IPS-15b (cell line): ENCODE measurements at regions not wholly inside any gene's neighbourhood (a gene's known extent, or its start where the extent isn't known, plus 50 kb on each side); places are given as distances from the start of the nearest gene placed in this dataset.
"Not testable (repeated sequence)": the region's sequence is repeated elsewhere in the genome, so short reads cannot be mapped to it uniquely, and the experiment has no call there.

Experiments used
- H3K27me3 ChIP-seq: one replicate; pipeline ENCODE4 v1.6.1; 2013; ENCODE audit warnings: low read length; ENCODE audit not compliant: control insufficient read depth, insufficient read depth
- H3K36me3 ChIP-seq: one replicate; pipeline ENCODE4 v1.6.1; 2013; ENCODE audit warnings: low read length; ENCODE audit not compliant: control insufficient read depth, insufficient read depth
- H3K4me1 ChIP-seq: one replicate; pipeline ENCODE4 v1.6.1; 2013; ENCODE audit warnings: mild to moderate bottlenecking, low read length; ENCODE audit not compliant: control insufficient read depth, insufficient read depth
- H3K4me3 ChIP-seq: one replicate; pipeline ENCODE4 v1.5.1; 2013; ENCODE audit warnings: low read depth, low read length
- H3K9ac ChIP-seq: one replicate; pipeline ENCODE4 v1.6.1; 2013; ENCODE audit warnings: low read depth, mild to moderate bottlenecking, low read length
- H3K9me3 ChIP-seq: one replicate; pipeline ENCODE4 v1.6.1; 2013; ENCODE audit warnings: mild to moderate bottlenecking, low read length; ENCODE audit not compliant: control insufficient read depth, insufficient read depth

DNA sequence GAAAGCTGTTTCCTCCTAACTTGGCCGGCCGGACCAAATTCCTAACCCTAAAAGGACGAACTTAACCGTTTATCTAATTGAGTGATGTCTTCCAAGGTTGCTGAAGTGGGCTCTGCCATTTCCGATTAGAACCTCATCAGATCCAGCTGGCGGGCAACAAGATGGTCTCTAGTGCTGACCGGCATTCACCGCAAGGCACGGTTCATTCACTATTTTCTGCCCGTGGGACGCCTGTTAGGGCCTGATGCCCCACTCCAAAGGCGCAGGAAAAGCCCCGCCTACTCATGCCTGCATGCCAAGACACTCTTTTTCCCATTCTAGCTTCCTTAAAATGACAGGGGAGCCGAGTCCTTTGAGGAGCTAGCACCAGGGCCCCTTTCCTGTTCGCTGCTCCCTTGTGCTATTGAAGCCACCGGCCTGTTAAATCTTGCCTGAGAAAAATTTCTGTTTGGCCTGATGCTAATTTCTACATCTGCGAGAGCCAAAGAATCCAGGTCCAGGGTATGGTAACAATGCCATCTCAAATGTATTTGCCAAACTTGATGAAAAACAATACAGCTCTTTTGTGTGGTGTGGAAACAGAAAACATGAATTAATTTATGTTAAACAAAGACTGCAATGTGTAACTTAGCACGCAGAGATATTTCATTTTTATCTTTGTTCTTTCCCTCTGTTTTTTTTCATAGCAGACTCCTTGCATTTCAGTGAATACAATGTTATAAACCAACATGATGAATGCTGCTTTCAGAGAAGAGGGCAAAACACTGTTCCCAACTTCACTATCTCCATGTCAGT, 1071.2 kb upstream of the USP15 start:
- Histone ChIP-seq H3K4me3 (no peak overlapping the region), H3K9ac (no peak overlapping the region), H3K9me3 (no peaks in the 10 kb centered on the region), H3K36me3 (no peaks in the 10 kb centered on the region), H3K27me3 (no peaks in the 10 kb centered on the region), H3K4me1 (no peaks in the 10 kb centered on the region)

DNA sequence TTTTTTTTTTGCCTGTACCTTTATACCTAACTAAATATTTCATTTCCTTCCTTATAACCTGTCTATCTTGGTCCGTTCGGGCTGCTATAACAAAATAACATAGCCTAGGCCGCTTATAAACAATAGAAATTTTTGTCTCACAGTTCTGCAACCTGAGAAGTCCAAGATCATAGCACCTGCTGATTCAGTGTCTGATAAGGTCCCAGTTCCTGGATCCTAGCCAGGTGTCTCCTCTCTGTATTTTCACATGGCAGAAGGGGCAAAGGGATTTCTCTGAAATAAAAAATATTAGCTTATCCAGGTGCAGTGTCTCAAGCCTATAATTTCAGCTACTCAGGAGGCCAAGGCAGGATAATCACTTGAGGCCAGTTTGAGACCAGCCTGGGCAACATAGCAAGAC, 1046.6 kb upstream of the USP15 start:
- Histone ChIP-seq H3K36me3 (no peaks in the 10 kb centered on the region), H3K9ac (no peak overlapping the region), H3K4me1 (no peaks in the 10 kb centered on the region), H3K27me3 (no peaks in the 10 kb centered on the region), H3K4me3 (no peak overlapping the region), H3K9me3 (no peaks in the 10 kb centered on the region)

GRCh38 chr12:61220337-61220736, 1039.9 kb upstream of the USP15 start:
- no peak overlapping the region for H3K9ac ChIP-seq
- H3K27me3 ChIP-seq = no peaks in the 10 kb centered on the region
- no peak overlapping the region for H3K4me3 ChIP-seq
- H3K36me3 ChIP-seq = no peaks in the 10 kb centered on the region
- no peaks in the 10 kb centered on the region for H3K4me1 ChIP-seq
- H3K9me3 ChIP-seq = no peaks in the 10 kb centered on the region

DNA sequence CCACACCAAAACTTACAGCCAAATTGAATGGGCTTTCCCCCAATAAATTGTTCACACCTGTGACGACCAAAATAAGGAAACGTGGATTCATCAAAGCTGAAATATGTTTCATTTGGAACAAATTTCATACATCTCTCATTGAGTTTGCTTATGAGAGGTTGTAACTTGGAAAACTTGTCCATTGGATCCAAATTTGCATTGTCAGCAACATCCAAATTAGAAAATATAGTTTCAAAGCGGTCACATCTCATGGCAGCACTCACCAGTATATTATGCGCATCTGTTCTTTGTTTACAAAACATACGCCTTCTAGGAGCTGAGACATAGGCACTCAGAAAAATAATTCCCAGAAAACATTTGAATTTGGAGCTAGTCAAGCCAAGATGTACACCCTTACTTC, 1028.2 kb upstream of the USP15 start:
- Histone ChIP-seq H3K27me3 (no peaks in the 10 kb centered on the region), H3K9ac (no peak overlapping the region), H3K9me3 (no peaks in the 10 kb centered on the region), H3K36me3 (no peaks in the 10 kb centered on the region), H3K4me3 (no peak overlapping the region), H3K4me1 (no peaks in the 10 kb centered on the region)

GRCh38 chr12:61250303-61250702, 1009.9 kb upstream of the USP15 start:
- no peaks in the 10 kb centered on the region for H3K4me1 ChIP-seq
- no peak overlapping the region for H3K4me3 ChIP-seq
- no peak overlapping the region for H3K9ac ChIP-seq
- H3K36me3 ChIP-seq = no peaks in the 10 kb centered on the region
- H3K27me3 ChIP-seq = no peaks in the 10 kb centered on the region
- no peaks in the 10 kb centered on the region for H3K9me3 ChIP-seq

GRCh38 chr12:61251076-61251475, 1009.1 kb upstream of the USP15 start:
- Histone ChIP-seq H3K27me3 (no peaks in the 10 kb centered on the region), H3K9me3 (no peaks in the 10 kb centered on the region), H3K4me3 (no peak overlapping the region), H3K4me1 (no peaks in the 10 kb centered on the region), H3K9ac (no peak overlapping the region), H3K36me3 (no peaks in the 10 kb centered on the region)

GRCh38 chr12:61254225-61254624, 1006.0 kb upstream of the USP15 start:
- Histone ChIP-seq H3K9me3 (no peaks in the 10 kb centered on the region), H3K4me1 (no peaks in the 10 kb centered on the region), H3K9ac (no peak overlapping the region), H3K36me3 (no peaks in the 10 kb centered on the region), H3K27me3 (no peaks in the 10 kb centered on the region), H3K4me3 (no peak overlapping the region)

GRCh38 chr12:61264294-61264693, 995.9 kb upstream of the USP15 start:
- H3K27me3 ChIP-seq, H3K4me1 ChIP-seq, H3K36me3 ChIP-seq, H3K9ac ChIP-seq, H3K4me3 ChIP-seq, H3K9me3 ChIP-seq: not testable (repeated sequence)

GRCh38 chr12:61267474-61267873, 992.7 kb upstream of the USP15 start:
- Histone ChIP-seq H3K9ac (no peak overlapping the region), H3K4me3 (no peak overlapping the region), H3K36me3 (no peaks in the 10 kb centered on the region), H3K4me1 (no peaks in the 10 kb centered on the region), H3K27me3 (no peaks in the 10 kb centered on the region), H3K9me3 (peaks cover 8% of the 10 kb centered on the region)

DNA sequence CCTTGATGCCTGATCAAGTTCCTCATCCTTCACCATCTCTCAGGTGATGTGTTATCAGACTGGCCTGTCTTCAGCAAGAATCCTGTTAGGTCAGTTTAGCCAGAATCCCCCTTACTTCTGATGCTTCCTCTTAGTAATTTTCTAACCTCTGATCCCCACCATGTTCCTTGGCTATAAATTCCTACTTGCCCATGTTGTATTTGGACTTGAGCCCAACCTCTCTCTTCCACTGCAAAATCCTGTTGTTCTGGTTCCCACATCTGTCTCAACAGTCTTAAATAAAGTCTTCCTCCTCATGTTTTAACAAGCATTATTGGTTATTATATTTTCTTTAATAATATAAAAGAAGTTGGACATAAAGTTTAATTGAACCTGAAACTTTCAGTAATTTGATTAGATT, 987.8 kb upstream of the USP15 start:
- H3K27me3 ChIP-seq = no peaks in the 10 kb centered on the region
- no peak overlapping the region for H3K9ac ChIP-seq
- no peaks in the 10 kb centered on the region for H3K4me1 ChIP-seq
- H3K36me3 ChIP-seq = no peaks in the 10 kb centered on the region
- H3K9me3 ChIP-seq = no peaks in the 10 kb centered on the region
- H3K4me3 ChIP-seq = no peak overlapping the region

GRCh38 chr12:61282790-61283575, 977.2 kb upstream of the USP15 start:
- no peaks in the 10 kb centered on the region for H3K4me1 ChIP-seq
- H3K4me3 ChIP-seq = no peak overlapping the region
- H3K9ac ChIP-seq = no peak overlapping the region
- peaks cover 7% of the 10 kb centered on the region for H3K9me3 ChIP-seq
- no peaks in the 10 kb centered on the region for H3K27me3 ChIP-seq
- no peaks in the 10 kb centered on the region for H3K36me3 ChIP-seq

GRCh38 chr12:61290473-61290872, 969.7 kb upstream of the USP15 start:
- no peak overlapping the region for H3K9ac ChIP-seq
- peaks cover 7% of the 10 kb centered on the region for H3K9me3 ChIP-seq
- no peaks in the 10 kb centered on the region for H3K36me3 ChIP-seq
- no peaks in the 10 kb centered on the region for H3K4me1 ChIP-seq
- no peak overlapping the region for H3K4me3 ChIP-seq
- H3K27me3 ChIP-seq = no peaks in the 10 kb centered on the region
